HG02884 (cell line): ENCODE measurements at regions not wholly inside any gene's neighbourhood (a gene's known extent, or its start where the extent isn't known, plus 50 kb on each side); places are given as distances from the start of the nearest gene placed in this dataset.

Source experiments
- ATAC-seq: cut with Tn5 transposase; IDR thresholded peaks from one replicate; pipeline ENCODE4 v1.9.1; 2021; ENCODE audit warnings: mild to moderate bottlenecking, moderate library complexity; ENCODE audit not compliant: unreplicated experiment

DNA sequence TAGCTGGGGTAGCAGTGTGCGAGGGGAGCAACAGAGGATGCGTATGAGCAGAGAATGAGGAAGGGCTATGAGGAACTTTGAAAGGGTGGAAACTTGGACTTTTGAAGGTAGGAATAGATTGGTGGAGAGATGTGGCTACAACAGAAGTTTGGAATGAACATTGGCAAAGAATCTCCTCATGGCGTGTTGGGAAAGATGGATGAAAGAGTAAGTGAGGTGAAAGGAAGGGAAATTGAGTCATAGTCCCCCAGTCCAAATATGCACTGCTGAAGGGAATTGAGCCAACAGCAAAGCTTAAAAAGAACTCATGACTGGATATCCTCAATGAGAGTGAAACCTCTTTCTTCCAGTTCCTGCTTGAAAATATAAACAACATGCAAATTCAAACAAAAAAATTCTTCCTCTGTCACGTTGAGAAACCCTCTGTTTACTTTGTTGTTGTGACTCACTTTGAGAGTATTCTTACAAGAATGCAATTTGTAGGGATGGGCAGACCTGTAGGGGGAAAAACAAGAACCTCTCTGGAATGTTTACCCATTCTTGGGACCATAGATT, 313.2 kb upstream of the KCNJ16 start:
- ATAC-seq: no peak

DNA sequence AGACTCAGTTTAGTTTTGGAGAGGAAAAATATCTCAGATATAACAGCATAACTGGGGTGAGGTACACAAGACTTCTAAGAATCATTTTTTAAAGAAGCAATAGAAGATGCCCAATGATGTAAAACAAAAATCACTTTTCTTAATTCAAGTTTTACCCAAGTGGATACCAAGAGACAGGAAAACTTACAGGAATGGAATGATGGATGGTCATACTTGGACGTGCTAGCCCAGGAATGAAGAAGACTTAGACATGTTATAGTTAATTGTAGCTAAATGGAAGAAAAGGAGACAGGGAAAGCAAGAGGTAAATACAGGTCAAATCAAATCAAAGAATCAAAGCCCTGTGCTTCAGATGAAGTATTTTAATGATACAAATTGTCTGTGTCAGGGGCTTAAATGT, 312.7 kb upstream of the KCNJ16 start:
- no peak for ATAC-seq

DNA sequence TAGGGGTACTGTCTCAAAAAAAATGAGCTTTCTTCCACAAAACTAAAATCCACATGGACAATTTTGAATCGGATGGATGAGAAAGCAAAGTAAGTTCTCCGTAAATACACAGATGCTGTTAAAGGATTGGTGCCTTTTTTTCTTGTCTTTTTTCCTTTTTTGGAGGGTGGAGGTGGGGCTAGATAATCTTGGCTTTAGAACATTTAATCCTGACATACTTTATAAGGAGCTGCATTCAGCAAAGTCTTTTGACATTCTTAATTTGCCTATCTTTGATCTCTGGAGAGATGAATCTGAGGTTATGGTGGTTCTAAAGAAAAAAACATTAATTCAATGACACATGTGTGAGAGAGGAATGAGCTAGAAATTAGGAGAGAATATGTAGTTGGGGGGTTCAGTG, 312.3 kb upstream of the KCNJ16 start:
- ATAC-seq: no peak

GRCh38 chr17:69763503-69763902, 311.5 kb upstream of the KCNJ16 start:
- ATAC-seq: no peak

GRCh38 chr17:69764146-69764545, 310.9 kb upstream of the KCNJ16 start:
- ATAC-seq: no peak

DNA sequence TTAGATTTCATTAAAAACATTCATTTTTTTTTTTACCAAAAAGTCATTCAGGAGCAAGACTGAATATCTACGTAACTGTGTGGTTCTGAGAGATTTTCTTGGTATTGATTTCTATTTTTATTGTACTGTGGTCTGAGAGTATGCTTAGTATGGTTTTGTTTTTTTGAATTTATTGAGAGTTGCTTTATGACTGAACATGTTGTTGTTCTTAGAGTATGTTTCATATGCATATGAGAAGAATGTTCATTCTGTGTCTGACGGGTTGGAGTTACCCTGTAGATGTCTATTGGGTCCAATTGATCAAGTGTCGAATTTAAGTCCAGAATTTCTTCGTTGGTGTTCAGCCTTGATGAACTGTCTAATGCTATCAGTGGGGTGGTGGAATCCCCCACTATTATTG, 306.0 kb upstream of the KCNJ16 start:
- ATAC-seq: no peak

DNA sequence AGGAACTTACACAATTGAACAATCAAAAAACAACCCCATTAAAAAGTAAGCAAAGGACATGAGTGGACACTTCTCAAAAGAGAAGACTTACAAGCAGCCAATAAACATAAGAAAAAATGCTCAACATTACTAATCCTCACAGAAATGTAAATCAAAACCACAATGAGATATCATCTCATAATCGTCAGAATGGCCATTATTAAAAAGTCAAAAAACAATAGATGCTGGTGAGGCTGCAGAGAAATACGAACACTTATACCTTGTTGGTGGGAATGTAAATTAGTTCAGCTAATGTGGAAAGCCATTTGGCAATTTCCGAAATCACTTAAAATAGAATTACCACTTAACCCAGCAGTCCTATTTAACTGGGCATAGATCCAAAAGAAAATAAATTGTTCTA, 301.9 kb upstream of the KCNJ16 start:
- no peak for ATAC-seq

GRCh38 chr17:69779378-69780214, 295.4 kb upstream of the KCNJ16 start:
- ATAC-seq: no peak

DNA sequence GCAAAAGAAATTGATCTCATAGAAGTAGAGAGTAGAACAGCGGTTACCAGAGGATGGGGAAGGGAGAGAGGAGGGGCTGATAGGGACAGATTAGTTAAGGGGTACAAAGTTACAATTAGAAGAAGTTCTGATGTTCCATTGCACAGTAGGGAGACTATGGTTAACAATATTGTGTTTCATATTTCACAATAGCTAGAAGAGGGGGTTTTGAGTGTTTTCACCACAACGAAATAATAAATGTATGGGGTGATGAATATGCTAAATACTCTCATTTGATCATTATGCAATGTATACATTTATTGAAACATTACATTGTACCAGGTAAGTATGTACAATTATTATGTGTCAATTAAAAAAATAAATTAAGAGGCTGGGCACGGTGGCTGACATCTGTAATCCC, 291.2 kb upstream of the KCNJ16 start:
- ATAC-seq: no peak

GRCh38 chr17:69788957-69789356, 286.1 kb upstream of the KCNJ16 start:
- ATAC-seq: no peak

DNA sequence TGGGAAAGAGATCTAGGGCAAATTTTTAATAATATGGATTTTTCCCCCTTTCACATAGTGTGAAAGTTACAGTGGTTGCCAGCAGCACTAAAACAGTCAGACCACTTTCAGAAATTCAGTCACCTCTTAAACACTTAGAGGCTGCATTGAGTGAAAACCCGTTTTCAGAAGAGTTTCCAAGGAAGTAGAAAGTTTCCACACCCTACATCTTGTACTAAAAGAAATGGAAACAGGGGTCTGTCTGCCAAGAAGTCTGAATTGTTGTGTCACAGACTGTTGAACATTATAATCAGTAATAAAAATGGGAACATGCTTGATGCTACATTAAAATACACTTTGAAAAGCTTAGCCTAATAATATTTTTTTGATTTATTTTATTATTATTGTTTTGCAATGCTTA, 278.9 kb upstream of the KCNJ16 start:
- no peak for ATAC-seq

DNA sequence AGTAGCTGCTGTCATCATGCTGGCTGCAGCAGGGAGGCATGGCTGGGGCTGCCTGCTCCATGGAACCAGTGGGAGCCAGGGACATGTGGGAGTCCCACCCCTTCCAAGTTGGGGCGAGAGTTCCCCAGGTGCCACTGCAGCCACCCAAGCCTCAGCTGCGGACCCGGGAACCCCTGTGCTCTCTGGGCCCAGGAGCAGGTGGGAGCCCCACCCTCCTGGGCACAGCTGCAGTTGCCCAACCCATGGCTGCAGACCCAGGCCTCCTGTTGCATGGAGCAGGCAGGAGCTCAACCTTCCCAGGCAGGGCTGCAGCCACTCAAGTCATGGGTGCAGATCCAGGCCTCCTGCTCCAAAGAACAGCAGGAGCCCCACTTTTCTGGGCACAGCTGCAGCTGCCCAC, 274.2 kb upstream of the KCNJ16 start:
- no peak for ATAC-seq

- ATAC-seq: no peak
Observed at GRCh38 chr17:69801368-69801767, 273.7 kb upstream of the KCNJ16 start.

- ATAC-seq: no peak
Observed at GRCh38 chr17:69802045-69802740, 272.8 kb upstream of the KCNJ16 start.

DNA sequence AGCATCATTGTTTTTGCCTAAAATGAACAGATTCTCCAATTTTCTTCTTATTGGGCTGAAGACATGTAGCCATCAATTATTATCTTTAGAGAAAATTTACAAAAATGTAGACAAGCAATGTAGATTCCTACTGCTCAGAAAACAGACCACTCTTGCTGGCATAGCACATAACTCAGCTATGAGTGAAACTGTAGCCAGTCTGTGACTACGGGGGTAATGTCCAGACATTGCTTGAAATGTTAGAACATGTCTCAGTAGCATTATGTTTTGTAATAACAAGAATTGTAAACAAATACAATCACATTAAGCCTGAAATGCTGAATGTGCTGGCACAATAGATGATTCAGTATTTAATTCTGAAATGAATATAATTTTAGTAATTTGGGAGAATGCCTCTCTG, 265.7 kb upstream of the KCNJ16 start:
- no peak for ATAC-seq

DNA sequence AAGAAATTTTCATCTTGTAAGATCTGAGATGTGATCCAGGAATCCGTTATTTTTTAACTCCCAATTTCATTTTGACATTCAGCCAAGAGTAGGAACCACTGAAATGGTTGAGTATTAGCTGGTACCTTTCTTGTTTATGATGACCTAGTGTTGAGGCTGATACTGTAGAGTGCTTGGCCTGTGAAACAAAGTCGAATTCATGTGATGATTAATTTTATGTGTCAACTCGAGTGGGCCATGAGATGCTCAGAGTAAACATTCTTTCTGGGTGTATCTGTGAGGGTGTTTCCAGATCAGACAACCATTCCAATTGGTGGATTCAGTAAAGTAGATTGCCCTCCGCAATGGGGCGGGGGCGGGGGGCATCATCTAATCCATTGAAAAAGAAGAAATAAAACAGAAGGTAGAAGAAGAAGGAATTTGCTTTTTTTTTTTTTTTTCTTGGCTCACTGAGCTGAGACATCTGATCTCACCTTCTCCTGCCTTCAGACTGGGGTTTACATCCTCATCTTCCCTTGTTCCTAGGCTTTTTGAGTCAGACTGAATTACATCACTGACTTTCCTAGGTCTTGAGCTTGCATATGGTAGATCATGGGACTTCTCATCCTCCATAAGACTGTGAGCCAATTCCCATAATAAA, 264.6 kb upstream of the KCNJ16 start:
- ATAC-seq: no peak

DNA sequence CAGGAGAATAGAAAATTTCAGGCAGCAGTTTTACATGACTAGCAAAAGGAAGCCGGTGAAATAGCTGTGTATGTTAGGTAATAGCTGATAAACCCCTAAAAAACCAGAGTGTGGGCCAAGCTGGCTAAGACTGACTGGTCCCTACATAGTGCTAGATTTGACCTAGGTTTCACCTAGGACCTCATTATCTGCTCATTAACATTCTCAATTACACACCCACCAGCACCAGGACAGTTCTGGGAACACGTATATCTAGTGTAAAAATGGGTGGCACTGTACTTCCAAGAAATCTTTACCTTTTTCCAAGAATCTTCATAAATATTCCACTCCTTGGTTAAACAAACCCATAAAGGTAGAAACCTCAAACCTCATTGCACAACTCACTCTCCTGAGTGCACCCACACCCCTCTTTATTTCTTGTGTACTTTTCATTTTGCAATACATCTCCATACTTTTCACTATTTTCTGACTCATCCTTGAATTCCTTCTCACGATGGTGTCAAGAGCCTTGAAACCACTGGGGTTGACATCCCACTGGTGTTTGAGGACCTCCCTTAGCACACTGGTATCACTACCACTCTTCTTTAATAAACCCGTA, 262.7 kb upstream of the KCNJ16 start:
- ATAC-seq: no peak

- no peak for ATAC-seq
Observed at GRCh38 chr17:69814031-69814430, 261.0 kb upstream of the KCNJ16 start.

DNA sequence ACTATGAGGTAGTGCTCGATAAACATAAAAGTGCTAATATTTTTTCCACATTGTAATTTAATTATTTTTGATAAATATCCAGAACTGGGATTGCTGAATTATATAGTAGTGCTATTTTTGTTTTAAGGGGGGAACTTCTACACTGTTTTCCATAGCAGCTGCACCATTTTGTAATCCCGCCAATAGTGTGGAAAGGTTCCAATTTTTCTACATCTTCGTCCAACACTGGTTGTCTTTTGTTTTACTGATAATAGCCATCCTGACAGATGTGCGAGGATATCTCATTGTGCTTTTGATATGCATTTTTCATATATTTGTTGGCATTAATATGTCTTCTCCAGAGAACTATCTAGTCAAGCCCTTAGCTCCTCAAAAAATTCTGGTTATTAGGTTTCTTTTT, 259.6 kb upstream of the KCNJ16 start:
- ATAC-seq: no peak

DNA sequence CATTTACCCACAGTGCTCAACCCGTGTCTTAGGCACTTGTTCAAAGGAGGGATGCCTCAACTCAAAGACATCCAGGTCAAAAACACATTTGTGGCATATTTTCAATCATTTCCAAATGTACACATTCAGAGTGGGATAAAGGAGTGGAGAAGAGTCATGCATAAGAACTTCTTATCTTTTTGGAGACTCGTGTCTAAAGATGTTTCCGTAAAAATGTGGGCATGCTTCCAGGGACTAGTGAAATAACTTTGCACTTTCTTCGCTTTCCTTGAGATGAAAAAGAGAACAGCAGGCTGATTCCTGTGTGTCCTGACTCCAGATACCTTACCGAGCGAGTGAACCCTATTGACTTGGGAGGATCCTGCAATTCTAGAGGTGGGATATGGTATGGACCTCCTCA, 256.6 kb upstream of the KCNJ16 start:
- ATAC-seq: no peak

DNA sequence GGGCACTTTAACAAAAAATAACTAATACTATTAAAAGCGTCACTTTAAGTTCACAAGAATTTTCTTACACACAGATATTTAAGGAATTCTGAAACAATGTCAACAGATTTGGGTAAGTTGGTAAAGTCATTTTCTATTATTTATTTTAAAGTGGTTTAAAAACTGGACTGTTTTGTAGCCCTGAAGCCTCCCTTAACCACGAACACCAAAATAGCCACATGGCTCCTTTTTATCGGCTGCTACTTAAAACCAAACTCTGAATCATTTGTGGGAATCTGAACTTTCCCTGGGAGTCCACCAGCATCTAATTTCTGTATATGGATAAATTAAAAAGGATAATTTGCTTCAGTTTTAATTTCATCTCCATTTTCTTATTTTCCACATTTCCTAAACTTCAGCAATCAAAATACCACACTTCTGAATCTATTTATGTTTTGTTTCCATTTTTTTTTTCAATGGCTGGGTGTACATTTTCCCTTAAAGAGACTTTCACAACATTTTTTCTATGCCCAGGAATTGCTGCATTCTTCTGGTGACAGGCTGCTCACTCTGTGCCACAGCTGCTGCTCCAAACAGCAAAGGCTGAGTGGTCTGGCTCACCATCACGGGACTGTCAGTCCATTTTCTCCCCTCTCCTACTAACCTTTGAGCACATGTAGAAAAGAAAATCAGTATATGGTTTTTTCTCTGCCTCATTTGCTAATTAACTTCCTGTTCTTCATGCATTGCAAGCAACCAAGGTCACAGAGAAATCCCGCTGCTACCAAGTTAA, 255.5 kb upstream of the KCNJ16 start:
- no peak for ATAC-seq
